C4-2B (cell line): ENCODE measurements at regions not wholly inside any gene's neighbourhood (a gene's known extent, or its start where the extent isn't known, plus 50 kb on each side); places are given as distances from the start of the nearest gene placed in this dataset.

Source experiments
- CTCF ChIP-seq: fragments of 450-650 bp; conservative IDR thresholded peaks from 2 replicates; pipeline ENCODE4 v1.5.1; 2017; ENCODE audit warnings: mild to moderate bottlenecking
- ZFX ChIP-seq: fragments of 450-650 bp; IDR thresholded peaks from 2 replicates; pipeline ENCODE4 v1.6.1; 2017

GRCh38 chr4:54560513-54560912 is 97.2 kb upstream of the KIT start:
- TF ChIP-seq CTCF (no peak), ZFX (no peak)
